ENCODE measurements at regions not wholly inside any gene's neighbourhood (a gene's known extent, or its start where the extent isn't known, plus 50 kb on each side); places are given as distances from the start of the nearest gene placed in this dataset.

DNA sequence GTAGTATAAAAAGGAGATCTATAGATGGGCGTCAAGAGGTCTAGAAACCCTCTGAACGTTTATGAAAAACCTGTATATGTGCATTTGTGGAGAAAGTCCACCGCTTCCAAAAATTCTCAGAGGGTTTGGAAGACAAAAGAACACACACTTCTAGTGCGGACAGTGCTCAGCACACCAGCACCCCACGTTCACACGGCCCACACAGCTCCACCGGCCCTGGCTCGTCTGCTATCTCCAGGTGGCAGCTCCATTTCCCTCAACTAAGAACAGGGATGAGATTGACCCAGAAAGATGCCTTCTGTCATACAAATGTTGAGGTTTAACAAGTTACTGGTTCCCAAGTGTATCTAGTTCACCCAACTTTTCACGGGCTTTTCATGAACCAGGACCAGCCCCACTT, 255.1 kb downstream of the NR2F1-AS1 start:
- DNase-seq (ENCODE audit: extremely low read depth in 1 of 11, low read depth in 9 of 11, low spot score in 4 of 11): no peak

DNA sequence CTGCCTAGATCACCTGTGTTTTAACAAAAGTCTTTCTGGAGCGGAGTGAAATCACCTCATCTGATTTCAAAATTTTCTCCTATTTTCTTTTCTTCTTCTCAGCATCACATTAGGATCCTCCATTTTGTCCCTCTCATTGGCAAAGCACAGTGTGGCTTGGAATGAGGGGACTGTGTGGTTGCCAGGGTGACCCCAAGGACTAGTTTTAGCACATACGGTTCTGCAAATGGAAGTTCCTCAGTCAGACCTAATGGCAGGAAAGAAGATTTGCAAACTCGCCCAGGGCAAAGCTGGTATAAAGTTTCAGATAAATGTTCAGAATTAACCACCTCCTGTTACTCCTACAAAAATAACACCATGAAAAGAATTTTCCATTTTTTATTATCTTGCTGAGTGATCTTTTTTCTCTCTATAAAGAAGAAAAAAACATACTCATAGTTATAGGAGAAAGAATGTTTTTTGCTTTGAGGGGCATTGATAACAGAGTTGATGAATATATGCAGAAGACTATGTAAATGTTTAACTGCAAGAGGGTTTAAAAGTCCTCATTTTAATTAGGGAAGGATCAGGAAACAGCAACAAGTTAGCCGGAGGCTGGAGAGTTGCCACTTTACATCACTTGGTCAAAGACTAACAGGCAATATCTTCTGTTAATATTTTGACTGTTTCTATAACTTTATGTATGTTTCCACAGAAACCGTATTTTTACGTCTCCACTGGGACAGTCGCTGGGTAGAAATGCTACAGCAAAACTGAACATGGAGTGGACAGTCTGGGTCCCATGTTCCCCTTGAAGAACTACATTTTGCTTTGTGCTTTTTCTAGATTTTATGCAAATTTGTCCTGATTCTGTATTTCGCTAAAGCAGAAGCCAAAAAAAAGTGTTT, 257.8 kb downstream of the NR2F1-AS1 start:
- no peak for DNase-seq (ENCODE audit: extremely low read depth in 1 of 11, low read depth in 9 of 11, low spot score in 4 of 11)

DNA sequence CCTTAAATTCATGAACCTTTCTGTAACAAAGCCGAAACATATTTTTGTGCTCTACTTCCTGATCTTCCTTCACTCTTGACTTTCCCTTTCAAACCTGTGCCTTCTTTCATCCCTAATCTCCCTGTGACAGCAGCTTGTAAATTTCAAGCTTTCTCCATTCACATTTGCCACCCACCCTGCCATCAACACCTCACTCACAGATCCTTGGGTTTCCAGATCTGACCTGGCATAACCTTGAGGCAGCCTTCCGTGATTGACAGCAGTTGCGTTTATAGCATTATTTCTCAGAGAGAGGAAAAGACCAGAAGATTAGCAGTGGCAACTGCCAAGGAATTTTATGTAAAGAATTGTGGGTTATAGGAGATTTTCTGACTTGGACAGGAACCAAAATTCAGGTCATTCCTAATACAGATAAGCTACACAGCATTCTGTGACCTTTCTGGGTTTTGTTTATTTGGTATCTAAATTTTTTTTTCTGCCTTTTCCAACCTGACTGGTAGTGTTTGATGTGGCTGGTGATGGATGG, 260.0 kb downstream of the NR2F1-AS1 start:
- no peak for DNase-seq (ENCODE audit: extremely low read depth in 1 of 11, low read depth in 9 of 11, low spot score in 4 of 11)

DNA sequence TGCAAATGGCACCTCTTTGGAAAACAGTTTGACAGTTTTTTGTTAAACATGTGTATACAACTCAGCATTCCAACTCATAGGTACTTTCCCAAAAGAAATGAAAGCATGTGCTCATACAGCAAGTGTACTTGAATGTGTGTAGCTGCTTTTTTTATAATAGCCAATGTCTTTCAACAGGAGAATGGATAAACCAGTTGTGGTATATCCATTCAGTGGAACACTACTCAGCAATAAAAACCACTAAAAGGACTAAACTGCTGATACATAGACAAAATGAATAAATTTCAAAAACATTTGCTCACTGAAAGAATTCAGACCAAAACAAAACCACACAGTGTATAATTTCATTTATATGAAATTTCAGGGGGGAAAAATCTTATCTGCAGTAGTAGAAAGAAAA, 267.3 kb downstream of the NR2F1-AS1 start:
- DNase-seq (ENCODE audit: extremely low read depth in 1 of 11, low read depth in 9 of 11, low spot score in 4 of 11): no peak

DNA sequence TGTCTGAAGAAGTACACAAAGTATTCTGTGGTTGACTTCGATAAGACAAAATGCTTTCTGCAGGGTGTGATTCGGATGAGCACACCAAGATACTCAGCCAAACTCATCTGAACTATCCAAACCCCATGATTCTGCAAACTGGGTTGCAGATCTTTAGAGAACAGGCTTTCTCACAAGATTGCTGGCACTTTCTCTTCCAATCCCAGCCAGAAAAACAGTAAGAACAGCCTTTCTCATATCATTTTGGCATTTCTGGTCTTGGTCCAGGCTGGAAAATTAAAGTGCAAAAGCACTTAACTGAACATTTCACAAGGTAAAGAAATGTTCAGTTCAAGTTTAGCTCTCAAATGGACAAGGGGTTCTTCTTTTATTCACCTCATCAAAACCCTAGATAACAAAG, 269.1 kb downstream of the NR2F1-AS1 start:
- no peak for DNase-seq (ENCODE audit: extremely low read depth in 1 of 11, low read depth in 9 of 11, low spot score in 4 of 11)

DNA sequence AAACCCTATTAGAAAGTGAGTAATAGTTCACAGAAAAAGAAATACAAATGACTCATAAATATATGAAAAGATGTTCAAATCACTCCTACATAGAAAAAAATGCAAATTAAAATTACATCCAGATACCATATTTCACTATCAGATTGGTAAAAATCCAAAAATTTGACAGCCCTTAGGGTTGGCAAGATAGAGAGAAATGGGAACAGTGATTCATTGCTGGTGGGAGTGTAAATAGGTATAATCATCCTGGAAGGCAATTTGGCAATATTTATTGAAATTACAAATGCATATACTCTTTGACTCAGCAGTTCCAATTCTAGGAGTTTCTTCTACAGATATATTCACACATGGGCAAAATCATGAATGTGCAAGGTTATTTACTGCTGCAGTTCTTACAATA, 273.5 kb downstream of the NR2F1-AS1 start:
- DNase-seq (ENCODE audit: extremely low read depth in 1 of 11, low read depth in 9 of 11, low spot score in 4 of 11): no peak

DNA sequence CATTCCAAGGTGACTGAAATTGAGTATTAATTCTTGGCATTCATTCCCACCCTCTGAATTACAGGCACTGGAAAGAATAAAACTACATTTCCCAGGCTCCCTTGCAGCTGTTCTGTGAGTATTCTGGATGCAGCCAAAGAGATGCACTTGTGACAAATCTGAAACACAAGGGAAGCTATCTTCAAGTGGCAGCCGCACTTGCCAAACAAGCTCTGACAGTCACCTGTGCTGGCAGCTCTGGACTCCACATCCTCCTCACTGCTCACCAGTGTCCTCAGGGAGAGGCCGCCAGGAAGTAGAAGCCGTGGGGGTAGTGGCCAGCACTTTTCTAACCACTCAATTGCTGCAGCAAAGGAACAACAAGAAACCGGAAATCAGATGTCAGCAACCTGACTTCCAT, 275.0 kb downstream of the NR2F1-AS1 start:
- DNase-seq (ENCODE audit: extremely low read depth in 1 of 11, low read depth in 9 of 11, low spot score in 4 of 11): no peak

DNA sequence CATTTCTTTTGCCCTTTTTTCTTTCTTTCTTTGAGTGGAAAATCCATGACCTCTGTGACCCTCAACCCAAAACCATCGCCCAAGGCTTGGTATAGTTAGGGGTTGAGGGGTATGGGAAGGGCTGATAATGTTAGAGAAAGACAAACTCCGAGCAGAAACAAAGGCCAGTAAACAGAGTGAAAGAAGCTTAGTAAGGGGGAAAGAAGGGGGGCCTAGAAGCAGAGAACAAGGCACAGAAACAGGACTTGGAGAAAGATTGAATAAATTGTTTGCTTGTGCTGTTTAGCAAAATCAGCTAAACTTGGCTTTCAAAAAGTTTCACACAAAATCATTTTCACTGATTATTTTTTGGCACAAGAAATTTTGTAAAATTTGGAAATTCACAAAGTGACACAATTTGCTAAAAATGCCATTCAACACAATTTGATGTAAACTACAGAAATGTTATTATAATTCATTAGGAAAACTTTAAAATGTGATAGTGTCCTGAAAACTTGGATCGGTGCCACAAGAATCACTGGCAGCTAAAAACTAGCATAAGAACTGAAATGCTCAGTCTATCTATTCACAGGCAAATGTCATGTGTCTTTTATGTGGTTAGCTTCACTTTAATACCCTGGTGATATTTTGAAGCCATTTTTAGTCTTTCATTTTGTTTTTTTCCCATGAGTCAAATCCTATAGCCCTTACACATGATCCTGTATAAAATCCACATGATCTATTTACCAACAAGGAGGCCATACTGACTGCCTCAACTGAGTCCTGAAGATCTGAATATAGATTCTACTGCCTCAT, 276.4 kb downstream of the NR2F1-AS1 start:
- DNase-seq (ENCODE audit: extremely low read depth in 1 of 11, low read depth in 9 of 11, low spot score in 4 of 11): no peak

DNA sequence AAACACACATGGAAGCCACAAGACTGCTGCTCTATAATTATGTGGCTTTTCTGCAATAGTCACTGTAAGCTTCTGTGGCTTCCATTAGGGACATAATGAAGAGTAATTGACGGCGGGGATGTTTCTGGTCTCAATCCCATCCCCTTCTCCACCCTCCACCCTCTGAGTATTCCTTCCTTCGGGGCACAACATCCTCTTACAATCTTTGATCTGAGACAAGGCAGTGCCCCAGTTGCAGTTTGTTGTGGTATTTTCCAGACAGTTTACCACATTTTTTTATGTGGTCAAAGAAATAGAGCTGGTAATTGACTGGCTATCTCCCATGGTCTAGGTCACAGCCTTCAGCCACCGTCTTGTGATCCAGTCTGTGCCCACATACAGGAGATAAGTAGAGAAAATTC, 277.7 kb downstream of the NR2F1-AS1 start:
- DNase-seq (ENCODE audit: extremely low read depth in 1 of 11, low read depth in 9 of 11, low spot score in 4 of 11): no peak

DNA sequence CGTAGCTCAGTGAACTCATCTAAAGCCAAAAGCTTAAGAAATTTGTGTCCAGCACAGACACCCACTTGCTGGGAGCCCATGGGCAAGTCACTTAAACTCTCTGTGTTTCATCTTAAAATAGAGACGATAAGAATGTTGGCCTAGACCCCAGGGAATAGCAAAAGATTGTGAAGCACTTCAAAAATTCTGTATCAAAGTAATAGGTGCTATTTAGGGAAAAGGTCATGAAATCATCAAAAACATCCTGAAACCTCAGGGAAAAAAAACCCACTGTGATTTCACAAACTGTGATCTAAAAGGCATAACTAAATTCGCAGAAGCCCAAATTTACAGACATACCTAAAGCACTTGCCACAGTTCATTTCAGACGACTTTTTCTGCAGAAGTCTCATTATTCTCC, 278.3 kb downstream of the NR2F1-AS1 start:
- DNase-seq (ENCODE audit: extremely low read depth in 1 of 11, low read depth in 9 of 11, low spot score in 4 of 11): no peak

DNA sequence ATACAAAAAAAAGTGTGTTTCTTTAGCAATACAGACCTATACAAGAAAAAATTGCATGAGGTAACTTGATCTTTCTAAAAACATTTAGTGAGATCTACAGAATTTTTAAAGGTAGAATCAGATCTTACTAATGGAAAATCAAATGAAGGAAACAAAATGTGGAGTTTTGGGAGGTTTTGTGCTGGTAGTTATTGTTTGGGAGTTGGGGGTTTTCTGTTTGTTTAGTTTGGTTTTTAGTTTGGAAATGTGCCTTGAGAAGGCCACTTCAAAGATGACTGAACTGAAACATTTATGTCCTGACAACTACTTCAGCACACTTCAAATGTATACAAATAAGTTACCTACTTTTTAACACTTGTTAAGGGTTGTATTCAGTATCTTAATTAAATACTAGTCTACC, 280.1 kb downstream of the NR2F1-AS1 start:
- no peak for DNase-seq (ENCODE audit: extremely low read depth in 1 of 11, low read depth in 9 of 11, low spot score in 4 of 11)

DNA sequence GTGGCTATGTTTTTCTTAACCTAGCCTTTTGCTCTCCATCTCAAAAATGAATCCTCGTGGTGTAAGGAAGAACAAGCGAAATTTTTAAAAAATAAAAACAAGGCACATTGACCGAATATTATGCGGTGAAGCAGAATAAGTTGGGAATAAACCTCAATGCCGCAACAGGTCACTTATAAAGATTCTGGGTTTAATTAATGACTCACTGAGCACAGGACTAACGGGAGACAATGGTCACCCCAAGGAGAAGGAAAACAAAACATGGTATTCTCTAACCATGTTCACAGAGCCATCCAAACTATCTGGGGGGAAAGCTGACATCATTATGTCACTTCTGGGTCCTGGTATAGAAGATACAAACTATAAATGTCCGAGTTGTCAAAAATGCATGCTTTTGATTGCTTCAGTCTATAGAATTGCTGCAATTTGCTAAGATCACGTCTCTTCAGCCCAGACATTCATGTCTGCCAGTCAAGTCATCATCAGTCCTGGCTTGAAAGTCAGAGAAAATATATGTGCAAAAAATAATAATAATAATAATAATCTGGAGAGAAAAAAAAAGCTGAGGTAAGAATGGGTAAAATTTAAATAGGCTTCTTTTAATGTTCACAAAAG, 280.6 kb downstream of the NR2F1-AS1 start:
- no peak for DNase-seq (ENCODE audit: extremely low read depth in 1 of 11, low read depth in 9 of 11, low spot score in 4 of 11)

DNA sequence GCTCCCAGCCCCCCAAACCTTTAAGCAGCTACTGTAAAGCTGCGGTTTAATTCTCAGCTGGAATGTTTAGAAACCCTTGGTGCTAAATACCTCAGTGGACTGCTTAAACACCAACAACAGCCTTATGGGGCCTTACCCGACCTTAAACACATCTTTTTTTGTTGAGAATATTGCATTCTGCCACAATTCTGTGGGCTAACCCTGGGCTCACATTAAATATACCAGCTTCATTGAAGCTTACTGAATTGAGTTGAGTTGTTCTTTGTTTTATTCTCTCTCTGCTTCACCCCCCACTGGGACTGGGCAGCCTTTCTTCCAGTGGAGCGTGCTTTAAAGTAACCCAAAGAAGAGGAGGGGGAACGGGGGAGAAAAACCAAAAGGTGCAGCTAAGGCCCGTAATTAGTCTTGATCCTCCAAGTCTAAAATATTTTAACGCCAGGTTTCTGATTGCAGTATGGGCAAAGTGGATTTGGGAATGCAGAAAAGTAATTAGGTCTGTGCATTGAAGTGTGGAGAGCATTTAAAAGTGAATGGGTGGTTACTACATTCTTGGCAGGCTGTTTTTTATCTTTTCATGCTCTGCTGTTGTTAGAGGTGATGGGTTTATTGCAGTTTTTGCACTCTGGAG, 281.2 kb downstream of the NR2F1-AS1 start:
- peak in 8 of 11 donors; percentile 34 to 77 (median 50) for DNase-seq (ENCODE audit: extremely low read depth in 1 of 11, low read depth in 9 of 11, low spot score in 4 of 11)

DNA sequence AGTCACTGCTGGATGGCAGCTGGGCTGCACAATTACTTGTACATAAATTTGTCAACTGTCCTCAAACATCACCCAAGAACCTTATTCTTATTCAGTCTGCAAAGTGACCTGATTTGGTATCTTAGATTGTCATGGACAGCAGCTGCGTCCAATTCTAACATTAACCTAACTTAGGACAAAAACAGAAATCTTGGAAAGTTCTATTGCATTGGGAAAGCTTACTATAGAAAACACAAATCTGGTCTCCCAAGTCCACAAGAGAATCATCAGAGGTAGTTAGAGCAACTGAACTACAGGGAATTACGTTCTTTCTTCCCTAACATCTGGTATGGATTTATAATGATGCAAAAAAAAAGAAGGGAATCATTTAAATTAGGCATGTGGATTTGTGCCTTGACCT, 283.9 kb downstream of the NR2F1-AS1 start:
- DNase-seq (ENCODE audit: extremely low read depth in 1 of 11, low read depth in 9 of 11, low spot score in 4 of 11): no peak

DNA sequence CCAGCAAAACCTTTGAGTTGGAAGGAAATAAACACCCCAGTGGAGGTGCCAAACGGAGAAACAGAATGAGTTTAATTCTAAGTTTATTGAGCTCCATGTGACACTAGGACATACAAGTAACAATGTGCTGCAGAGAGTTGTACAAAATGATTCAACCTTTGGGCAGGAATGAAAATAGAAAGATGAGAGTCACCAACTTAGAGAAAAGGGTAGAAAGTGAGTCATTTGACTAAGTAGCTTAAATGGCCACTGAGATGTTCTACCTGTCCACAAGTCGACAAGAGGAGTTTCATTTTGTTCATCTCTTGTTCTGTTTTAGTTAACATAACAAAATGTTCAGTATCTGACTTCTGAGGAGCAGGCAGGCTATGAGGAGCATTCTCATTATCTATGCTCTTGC, 284.7 kb downstream of the NR2F1-AS1 start:
- no peak for DNase-seq (ENCODE audit: extremely low read depth in 1 of 11, low read depth in 9 of 11, low spot score in 4 of 11)

DNA sequence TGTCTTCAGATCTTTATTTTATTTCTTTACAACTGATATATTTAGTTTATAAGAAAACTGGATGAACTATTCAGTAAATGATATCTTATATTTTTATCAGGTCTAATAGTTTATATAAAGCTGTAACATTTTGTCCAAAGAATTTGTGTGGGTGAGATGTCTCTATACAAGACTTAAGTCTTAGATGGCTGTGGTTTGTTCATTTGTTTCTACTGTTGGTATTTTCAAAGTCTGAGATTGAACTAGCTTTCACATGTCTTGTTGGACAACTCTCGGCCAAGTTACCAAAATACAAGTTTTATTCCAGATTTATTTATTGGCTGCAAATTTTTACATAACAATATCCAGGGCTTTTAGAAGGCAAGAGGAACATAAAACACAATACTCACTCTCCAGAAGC, 286.0 kb downstream of the NR2F1-AS1 start:
- DNase-seq (ENCODE audit: extremely low read depth in 1 of 11, low read depth in 9 of 11, low spot score in 4 of 11): no peak

DNA sequence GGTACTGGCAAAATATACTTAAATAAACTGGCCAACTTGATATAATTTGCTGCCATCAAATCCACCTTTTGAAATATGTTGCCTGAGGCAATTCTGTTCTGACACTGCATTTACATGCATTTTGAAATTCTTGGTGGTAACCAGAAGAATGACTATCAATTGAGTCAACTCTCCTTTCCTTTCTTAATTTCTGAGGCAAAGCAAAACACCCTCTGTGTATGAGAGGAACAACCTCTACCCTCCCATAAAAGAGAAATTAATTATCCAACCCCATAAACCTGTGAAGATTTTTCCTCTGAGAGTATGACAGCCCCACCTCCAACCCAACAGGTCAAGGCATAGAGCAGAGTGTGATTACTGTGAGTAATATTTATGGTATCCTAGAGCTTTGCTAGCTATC, 286.8 kb downstream of the NR2F1-AS1 start:
- no peak for DNase-seq (ENCODE audit: extremely low read depth in 1 of 11, low read depth in 9 of 11, low spot score in 4 of 11)

DNA sequence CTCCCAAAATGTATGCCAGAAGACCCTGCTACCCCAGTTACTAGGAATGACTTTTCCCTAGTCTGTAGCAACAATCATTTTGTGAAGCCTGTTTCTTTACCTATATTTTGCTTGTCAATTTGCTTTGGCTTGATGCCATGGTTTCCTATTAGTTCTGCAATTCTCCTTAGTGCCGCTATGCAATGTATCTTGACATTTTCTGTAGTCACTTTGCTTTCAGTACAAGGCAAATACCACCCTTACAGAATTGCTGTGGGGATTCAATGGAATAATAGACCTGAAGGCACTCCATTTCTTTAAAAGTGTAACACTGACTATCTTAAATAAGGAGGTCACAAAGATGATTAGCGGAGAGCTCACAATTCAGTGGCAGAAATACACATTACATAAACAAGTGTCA, 291.1 kb downstream of the NR2F1-AS1 start:
- no peak for DNase-seq (ENCODE audit: extremely low read depth in 1 of 11, low read depth in 9 of 11, low spot score in 4 of 11)

DNA sequence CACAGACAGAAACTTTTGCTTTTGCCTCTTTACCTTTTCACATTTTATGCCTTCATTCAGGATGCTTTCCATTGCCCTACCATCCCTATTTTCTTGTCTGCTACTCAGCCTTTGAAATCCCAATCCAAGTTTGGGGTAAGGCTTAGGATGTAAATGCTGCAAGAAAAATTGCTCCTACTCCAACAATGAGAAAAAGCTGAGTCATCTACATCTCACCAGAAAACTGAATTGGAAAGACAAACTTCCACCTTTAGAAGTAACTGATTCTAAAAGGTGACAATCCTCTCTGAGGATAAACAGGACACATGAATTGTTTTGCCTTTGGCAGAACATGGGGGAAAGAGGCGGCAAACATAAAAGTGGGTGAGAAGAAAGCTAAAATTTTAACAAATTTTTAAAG, 295.6 kb downstream of the NR2F1-AS1 start:
- no peak for DNase-seq (ENCODE audit: extremely low read depth in 1 of 11, low read depth in 9 of 11, low spot score in 4 of 11)

Data from renal cortex interstitium (tissue), 11 donors.